GM23248 (cell line): ENCODE measurements at regions not wholly inside any gene's neighbourhood (a gene's known extent, or its start where the extent isn't known, plus 50 kb on each side); places are given as distances from the start of the nearest gene placed in this dataset.

Experiments
- EZH2 ChIP-seq: fragments of 200-600 bp; sonication (generic); IDR thresholded peaks from 2 replicates; pipeline ENCODE4 v1.6.1; 2018; ENCODE audit warnings: antibody characterized with exemption, mild to moderate bottlenecking; ENCODE audit not compliant: insufficient read depth, poor library complexity, severe bottlenecking
- EZH2phosphoT487 ChIP-seq: fragments of 200-600 bp; sonication (generic); IDR thresholded peaks from 2 replicates; pipeline ENCODE4 v1.6.1; 2018; ENCODE audit warnings: antibody characterized with exemption, moderate library complexity, mild to moderate bottlenecking, low read depth; ENCODE audit not compliant: insufficient read depth

DNA sequence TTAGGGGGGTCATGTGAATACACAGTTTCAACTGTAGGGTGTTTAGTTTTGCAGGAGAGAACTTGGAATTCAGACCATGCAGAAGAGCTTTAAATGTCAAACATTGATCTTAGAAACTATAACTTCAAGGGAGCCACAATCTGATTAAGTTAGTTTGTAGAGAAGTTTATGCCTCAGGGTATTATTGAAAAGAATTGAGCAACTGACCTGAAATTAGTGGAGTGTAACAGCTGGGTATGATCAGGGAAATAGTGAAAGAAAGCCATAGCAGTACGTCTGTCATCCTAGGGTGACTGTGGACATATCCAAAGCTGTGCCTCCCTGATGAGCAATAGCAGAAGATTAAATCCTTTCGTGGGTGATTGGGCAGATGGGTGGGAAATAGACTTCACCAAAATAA, 63.8 kb downstream of the FAM47B start:
- TF ChIP-seq EZH2 (no peak), EZH2phosphoT487 (no peak)
